ENCODE measurements at regions not wholly inside any gene's neighbourhood (a gene's known extent, or its start where the extent isn't known, plus 50 kb on each side); places are given as distances from the start of the nearest gene placed in this dataset.

DNA sequence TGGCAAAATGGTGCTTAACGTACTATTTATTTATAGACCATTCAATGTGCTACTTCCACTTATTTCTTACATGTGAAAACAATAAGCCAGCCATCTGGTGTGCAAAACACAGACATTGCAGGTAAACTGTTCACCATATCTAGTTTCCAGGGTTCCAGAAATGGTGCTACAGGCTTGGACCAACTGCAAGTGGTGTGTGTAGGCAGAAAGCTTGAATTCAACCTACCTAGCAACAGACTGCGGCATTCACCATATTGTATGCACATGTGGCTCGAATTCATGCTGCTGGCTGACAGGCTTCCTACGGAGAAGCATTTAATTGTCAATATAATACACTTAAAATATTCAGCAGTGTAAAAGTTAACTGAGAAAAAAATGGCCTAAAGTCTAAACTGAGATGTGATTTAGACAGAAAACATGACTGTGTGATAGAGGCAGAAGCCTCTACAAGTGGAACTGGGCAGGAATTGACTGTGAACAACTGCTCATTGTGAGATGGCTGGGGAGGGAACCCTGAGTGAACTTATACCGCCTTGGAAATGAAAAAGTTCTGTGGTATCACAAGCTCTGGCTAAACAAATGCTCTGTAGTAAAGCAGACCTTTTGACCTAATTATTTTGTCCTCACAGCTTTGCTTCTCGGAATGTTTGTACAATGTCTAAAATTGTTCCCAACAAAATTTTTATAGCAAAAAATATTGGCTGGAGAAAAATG lies 434.7 kb downstream of the GRIA2 start:
- DNase-seq, result no peak

DNA sequence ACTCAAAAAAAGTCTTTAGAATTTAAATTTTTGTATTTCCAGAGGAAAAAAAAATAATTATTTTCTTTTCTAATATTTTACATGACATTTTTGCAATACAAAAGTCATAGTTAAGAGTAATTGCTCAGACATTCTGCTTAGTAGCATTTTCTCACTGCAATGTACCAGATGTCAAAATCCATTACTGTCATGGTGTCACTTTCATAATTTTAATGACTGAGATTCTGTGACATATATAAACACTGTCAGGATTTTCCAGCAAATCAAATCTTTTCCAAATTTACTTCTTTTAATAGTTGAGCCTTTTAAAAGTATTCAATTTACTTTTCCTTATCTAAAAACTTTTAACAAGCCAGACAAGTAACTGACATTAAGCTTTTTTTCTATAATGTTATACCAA lies 422.7 kb downstream of the GRIA2 start:
- DNase-seq, result no peak

DNA sequence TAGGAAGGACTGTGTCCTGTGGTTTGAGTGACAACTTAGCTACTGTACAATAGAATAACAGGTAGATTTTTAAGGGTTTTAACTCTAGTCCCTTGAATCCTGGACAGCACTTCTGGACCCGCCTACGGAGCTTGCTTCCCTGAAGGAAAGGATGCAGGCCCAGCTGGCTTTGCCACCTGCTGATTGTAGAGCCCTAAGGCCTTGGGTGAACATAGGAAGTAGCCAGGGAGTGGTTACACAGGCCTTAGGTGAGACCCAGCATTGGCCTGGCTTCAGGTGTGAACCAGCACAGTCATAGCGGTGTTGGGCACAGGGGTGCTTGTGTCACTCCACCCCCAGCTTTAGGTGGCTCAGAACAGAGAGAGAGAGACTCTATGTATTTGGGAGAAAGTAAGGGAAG lies 413.5 kb downstream of the GRIA2 start:
- no peak for DNase-seq

DNA sequence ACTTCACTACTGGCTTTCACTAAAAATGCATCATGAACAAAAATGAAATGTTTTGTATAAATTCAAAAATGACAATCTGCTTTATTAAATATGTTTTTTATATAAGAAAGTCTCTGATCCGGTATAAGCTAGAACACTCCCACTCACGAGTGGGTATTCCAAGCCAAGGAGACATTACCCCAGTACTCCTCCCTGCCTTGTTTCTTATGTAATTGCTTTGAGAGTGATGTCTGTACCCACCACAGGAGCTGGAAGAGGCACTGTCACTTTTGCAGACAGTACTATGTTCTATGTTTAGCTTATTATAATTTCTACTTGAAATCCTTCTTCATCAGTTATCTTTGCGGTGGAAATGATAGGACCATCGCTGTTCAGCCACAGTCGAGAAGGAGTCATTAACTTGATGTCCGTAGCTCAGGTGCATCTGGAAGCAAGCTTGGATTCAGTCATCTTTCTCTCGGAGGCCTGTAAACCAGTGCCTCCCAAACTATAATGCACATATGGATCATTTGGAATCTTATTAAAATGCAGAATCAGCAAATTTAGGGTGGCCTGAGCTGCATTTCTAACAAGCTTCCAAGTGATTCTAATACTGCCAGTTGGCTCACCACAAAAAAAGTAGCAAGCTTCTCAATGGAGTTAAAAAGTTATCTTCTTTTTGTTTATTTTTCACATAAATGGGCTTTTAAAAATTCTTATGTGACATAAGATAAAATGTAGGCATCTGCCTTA lies 396.4 kb downstream of the GRIA2 start:
- DNase-seq, result no peak

DNA sequence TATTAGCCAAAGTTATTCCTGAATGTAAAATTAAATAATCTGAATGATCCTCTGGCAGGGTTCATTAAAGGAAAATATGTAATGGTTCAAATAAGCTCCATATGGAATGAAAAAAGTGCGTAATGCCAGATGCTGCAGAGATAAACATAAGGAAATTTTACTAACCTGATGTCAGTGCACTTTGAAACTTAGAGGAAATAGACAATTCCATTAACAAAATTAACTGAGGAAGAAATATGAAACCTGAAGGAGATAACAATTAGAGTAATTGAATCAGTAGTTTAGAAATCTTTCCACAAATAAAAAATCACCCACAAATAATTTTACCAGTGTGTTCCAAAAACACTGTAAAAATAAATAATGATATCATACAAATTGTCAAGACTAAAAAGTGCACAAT lies 387.5 kb downstream of the GRIA2 start:
- no peak for DNase-seq

DNA sequence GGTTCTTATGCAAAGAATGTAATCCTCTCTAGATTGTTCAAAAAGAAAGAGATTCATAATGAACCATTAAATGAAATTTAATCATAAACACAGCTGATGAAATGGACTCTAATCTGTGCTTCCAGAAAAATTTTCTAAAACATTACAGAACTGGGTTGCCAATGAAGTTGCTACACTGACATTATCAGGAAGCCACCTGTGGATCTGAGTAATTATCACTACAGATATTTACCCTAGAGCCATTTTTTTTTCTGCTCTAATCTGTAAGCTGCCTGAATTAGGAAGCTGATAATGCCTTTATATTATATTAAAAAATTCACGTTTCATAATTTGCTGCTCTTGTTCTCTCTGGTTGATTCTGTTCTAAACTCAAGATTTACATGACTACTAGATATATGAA lies 380.1 kb downstream of the GRIA2 start:
- no peak for DNase-seq

DNA sequence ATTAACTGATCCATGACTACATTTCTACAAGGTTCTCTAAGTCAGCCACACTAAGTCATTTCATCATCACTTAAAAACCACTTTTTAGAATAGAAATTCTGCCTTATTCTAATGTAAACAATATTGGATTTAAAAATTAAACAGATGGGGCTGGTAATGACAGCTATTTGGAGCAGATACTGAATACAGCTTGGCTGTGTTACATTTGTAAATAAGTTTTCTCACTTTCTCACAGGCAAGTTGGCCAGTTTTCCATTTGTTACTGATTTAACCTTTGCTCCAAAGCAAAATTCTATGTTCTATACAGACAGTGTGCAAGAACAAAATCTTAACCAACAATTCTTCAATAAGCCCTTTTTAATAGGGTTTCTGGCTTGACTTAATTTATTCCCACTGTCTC lies 370.7 kb downstream of the GRIA2 start:
- DNase-seq, result no peak

DNA sequence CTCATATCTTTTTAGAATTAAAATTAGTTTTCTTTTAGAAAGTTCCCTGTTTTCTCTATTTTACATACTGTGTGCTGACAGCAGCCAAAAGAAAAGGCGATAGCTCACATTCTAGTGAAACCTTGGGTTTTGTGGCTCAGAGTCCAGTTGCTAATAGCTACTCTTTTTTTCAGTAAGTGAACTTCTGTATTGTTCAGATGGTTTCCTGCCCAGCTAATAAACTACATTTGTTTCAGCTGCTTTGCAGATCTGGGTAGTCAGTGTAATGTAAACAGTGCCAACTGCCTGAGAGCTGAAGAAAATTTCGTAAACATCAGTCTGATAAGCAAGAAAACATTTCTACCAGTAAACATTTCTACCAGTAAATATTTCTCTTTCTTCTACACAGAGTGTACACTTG lies 370.2 kb downstream of the GRIA2 start:
- no peak for DNase-seq

DNA sequence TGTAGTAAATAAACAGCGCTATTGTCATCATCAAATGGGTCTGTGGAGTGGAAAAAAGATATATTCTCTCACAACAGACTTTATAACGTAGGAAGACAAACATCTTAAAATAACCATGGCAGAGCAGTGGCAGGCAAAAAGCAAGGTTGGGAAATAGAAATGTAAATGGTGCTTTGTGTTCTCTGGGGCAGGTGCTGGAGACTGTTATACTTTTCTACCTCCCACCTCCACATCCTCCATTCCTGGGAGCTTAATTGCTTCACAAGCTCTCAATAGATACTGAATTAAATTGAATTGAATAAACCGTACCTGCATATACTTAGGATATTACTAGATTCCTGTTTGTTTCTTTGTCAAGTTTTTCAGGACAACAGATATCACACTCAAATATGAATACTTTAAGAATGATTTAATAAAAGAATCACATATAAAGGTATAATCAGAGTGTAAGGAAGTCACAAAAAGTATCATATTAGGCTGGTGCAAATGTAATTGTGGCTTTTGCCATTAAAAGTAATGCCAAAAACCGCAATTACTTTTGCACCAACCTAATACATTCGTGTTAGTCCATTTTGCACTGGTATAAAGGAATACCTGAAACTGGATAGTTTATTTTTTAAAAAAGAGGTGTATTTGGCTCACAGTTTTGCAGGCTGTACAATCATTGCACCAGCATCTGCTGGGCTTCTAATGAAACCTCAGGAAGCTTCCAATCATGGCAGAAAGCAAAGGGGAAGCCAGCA lies 367.3 kb downstream of the GRIA2 start:
- no peak for DNase-seq

DNA sequence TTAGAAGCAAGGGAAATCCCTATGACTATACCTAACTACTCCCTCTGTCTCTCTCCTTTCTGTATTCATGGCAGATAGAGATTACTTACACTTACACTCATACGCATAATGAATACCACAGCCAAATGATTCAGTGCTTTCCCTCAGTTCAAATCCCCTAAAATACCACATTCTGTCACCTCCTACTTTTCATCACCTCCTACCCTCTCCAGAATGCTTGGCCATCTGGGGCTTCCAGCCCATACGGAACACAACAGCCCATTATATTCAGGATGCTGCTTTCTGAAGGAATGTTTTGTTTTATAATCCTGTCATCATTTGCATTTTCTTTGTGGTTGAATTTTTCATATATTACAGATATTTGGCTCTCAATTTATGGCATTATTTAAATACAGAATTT lies 361.6 kb downstream of the GRIA2 start:
- no peak for DNase-seq

DNA sequence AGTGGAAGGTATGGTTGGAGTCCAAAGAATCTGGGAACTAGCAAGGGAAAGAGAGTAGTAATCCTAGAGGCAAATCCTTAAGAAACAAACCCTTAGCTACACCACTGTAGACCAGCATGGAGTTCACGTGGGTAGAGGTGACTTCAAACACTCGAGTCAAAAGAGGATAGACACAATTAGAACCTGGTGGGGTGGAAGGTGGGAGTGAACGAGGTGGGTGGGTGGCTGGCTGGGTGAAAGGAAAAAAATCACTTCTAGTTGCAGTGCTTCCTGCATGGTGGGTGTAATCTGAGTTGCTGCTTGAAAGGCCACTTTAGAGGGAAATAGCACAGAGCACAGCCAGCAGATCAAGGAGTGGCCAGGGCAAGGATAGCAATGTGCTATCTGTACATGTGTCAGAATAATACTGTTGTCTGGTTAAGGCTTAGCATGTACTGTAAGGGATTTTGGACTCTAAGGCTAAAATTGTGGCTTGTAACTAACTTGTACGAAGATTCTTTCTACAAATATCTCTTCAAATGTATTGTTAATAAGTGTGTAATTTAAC lies 356.2 kb downstream of the GRIA2 start:
- DNase-seq, result peak in 1 of 4 experiments; percentile 7

DNA sequence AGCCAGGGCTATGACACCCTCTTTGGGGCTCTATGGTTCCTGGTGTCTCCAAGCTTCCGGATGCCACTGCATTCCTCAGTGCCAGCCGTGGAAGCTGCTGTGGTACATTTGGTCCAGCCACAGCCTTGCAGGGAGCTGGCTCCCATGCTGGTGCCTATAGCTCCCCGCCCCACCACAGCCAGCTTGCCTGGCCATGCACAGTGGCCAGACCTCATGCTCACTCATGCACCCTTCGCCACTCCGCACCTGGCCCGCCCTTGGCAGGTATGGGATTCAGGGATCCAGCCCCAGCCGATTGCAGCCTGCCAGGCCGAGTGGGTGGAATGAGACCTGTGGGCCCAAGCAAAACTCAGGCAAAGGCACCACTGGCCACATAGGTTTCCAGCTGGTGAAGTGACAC lies 354.8 kb downstream of the GRIA2 start:
- DNase-seq, result no peak

DNA sequence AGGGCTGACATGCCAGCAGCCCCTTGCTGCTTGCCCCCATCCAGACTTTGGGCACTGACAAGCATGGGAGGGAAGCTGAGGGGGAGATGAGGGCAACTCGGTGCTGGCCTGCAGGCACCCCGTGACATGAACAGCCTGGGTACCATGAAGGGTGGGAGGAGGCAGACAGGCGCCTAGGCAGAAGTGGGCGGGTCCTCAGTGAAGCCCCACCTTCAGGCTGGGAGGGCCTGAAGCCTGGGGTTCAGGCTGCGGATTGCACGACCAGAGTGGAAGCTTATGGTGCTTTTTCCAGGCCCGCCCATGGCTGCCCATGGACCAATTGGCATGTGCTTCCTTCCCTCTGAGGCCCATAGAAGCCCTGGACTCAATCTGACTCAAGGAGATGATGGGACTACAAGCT lies 354.1 kb downstream of the GRIA2 start:
- no peak for DNase-seq

DNA sequence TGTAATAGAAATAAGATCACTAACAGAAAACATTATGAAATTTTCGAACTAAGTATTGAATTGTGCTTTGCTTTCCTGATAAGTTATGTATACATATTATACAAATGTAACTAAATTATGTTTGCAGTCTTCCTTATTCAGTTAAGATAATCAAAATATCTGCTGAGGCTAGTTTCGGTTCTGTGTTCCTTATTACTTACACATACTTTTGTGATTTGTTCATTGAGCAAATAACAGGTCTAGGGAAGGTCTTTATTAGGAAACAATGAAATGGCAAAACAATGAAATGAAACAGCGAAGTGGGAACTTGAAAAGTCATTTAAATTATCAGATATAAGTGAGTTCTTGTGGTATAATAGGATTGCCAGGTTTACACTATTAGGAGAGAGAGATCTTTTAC lies 352.4 kb downstream of the GRIA2 start:
- no peak for DNase-seq

DNA sequence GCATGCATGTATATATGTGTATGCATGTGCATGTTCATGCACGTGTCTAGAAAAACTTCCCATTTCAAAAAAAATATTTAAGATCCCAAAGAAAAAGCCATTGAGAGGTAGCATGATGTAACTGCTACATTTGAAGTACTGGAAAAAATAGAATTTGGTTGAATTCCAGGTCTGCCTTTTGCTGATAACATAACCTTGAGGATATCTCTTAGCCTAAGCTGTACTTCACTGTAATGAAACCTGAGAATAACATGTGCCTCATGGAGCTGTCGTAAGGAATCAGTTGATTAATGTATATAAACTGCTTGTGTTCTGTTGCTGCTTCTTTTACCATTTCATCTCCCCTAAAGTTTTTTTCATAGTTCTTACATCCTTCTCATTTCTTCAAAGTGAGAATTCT lies 351.8 kb downstream of the GRIA2 start:
- no peak for DNase-seq

DNA sequence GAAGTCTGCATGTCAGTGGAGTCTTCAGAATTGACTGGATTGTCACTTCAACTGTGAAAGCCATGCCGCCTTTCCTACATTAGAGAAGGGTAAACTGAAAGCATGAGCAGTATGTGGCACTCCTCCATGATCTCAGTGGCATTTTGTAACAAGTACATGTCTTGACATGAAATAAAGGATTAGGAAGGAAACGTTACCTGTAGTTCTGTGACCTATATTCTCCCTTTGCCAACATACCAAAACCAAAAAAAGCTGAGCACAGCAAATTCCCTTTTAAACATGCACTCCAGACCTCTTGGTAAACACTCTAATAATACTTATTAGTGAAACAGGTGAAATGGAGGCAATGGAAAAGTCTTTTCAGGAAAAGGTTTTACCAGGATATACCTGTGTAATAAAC lies 344.2 kb downstream of the GRIA2 start:
- DNase-seq, result no peak

DNA sequence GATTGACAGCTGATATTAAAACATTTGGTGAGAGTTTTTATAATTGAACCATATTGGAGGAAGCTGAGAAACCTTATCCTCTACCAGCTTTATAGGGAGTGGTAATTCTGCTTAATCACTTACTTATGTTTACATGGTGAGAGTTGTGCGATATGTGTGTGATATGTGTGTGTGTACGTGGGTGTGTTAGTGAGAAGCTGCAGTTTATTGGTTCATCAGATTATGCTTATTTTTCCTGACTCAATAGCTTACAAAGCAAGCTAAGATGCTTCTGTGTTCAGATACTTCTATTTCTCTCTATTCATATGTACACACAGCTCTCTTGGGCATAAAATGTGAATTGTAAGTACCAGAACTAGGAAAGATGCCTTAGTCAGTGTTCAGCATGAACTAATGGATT lies 343.7 kb downstream of the GRIA2 start:
- DNase-seq, result no peak

DNA sequence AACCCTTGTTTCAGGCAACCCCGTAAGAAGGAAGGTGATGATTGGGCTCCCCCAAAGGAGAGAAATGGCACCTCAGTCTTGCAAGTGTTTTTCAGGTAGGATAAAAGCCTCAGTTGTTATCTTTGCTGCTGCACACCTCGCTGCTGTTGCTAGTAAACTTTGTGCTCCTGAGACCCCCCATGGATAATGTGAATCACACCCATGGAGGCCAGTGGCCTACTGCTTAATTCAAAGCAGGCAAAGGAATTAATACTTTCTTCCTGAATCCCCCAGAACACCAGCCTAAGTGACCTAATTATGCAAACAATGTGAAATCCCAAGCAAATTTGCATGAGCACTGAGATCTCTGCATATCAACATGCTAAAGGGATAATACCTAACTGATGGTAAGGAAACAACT lies 337.5 kb downstream of the GRIA2 start:
- no peak for DNase-seq

DNA sequence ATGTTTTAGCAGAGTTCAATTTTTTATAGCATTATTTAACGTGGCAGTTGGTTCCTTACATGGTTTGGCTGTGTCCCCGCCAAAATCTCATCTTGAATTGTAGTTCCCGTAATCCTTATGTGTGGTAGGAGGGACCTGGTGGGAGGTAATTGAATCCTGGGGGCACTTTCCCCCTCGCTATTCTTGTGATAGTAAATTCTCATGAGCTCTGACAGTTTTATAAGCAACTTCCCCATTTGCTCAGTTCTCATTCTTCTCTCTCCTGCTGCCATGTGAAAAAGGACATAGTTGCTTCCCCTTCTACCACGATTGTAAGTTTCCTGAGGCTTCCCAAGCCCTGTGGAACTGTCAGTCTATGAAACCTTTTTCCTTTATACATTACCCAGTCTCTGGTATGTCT lies 329.5 kb downstream of the GRIA2 start:
- DNase-seq, result peak in 3 of 4 experiments; percentile 2 to 3 (median 2)

DNA sequence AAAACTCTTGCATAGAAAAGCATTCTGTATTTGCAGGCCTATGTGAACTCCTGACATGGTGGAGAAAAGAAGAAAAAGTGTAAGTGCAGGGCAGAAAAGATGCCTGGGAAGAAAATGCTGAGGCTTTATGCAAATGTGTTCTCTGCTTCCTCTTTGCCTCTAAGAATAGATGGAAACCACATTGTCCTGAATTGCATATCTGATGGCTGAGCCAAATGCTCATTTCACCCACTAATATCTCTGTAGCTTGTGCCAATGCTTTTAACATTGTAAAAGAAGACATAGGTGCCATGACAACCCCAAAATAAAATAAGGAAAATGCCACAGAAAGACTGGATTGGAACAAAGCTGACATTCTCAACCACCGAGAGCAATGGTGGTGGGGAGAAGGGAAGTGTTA lies 307.4 kb downstream of the GRIA2 start:
- DNase-seq, result no peak

DNA sequence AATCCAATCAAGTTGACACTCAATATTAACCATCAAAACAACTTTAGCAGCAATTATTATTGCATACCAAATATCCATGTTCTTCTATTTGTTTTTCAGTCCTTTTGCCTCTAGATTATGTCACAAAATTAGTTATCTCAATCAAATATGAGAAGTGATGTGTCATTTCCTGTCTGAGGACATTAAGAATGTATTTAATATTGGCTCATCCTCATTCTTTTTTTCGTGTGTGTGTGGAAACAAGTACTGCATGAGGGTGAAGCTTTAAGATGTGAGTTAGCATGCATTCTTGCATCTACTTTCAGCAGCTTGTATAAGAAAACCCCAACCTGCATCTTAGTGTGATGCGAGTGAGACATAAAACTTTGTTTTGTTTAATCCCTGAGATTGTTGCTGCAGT lies 301.4 kb downstream of the GRIA2 start:
- DNase-seq, result no peak

DNA sequence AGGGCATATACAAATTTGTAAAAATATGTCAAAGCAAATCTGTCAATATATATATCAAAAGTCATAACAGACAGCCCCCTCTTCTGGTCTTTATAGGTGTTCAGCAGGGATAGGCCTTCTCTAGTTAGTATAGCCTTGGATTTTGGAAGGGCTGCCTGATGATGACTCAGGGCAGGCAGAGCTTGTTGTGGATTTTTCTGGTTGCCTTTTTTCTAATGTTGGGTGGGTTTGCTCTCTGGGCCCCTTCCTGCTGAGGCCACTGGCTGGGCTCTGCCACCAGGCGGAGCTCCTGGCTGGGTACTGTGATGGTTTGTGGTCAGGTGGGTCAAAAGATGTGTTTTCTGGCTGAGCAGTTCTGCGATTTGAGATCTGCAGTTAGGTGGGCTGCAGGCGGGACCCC lies 294.2 kb downstream of the GRIA2 start:
- no peak for DNase-seq

DNA sequence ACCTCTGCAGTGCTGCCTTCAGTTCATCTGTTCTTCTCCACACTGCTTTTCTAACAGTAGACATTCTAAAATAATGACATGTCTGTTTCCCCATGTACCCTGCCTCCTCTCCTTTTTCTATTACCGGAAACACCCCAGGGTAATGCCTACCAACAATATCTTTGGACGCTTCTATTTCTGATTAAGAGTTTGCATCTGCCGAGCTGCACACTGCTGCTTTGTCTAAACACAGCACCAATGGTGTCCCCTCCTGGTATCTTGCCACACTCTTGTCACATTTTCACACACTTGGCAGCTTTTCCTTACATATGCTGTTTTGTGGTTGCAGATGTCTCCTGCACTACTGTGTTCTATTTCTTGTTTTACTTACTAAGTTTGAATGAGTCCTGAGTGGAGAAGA lies 288.8 kb downstream of the GRIA2 start:
- no peak for DNase-seq

DNA sequence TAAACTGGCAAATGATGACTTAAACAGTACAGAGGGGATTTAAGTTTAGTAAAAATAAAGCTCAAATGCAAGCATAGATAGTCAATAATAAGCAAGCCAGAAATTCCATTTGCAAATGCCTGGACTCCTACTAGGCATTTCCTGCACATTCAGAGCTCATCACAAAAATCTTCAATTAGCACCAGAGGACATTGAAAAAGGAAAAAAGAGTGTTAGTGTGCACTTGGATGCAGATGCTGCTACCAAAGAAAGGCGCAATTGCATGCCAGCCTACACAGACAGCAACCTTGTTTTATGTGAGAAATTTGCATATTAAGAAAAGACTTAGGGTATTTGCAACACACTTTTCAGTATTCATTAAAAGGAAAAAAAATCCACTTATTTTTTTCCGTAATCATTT lies 282.1 kb downstream of the GRIA2 start:
- no peak for DNase-seq

All from suppressor macrophage (primary cell).